ENCODE measurements at regions not wholly inside any gene's neighbourhood (a gene's known extent, or its start where the extent isn't known, plus 50 kb on each side); places are given as distances from the start of the nearest gene placed in this dataset.

DNA sequence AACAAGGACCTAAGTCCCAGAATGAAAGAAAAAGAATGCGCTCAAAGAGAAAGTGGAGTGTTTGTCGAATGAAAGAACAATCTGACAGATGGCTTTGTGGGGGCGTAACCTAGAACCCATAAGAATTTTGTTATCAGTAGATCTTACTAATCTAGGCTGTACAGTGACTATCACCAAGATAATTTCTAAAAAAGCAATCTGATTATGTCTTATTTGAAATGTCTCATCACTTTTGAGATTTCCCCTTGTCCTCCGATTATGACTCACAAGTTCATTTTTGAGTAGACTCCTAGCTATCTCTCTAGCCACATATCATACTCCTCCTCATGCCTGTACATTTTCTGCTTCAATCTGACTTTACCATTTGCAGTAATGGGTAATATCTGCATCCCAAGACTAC is 135.6 kb upstream of the SMARCA2 start:
- DNase-seq = no peak
- Mint-ChIP-seq H3K36me3 (ENCODE audit: low read depth) (no peaks in the 10 kb centered on the region), H3K27ac (no peak overlapping the region), H3K9me3 (no peaks in the 10 kb centered on the region), H3K4me3 (no peak overlapping the region), H3K27me3 (ENCODE audit: insufficient read depth) (no peaks in the 10 kb centered on the region), H3K4me1 (peaks cover 11% of the 10 kb centered on the region)
- no peak overlapping the region for H3K27ac ChIP-seq (ENCODE audit: low read depth, low read length)
- H3K4me3 ChIP-seq (ENCODE audit: low read length) = no peak overlapping the region
- WGBS, 2 experiments (ENCODE audit: insufficient coverage in 1 of 2, insufficient read length in 1 of 2) = 96 to 100% methylated on average over 1 to 4 of the region's 4 CpGs
- H3K9ac ChIP-seq (ENCODE audit: extremely low read depth, low read length, poor library complexity, severe bottlenecking) = no peak overlapping the region
- no peaks in the 10 kb centered on the region for H3K27me3 ChIP-seq (ENCODE audit: control insufficient read depth, insufficient read depth, low read length, poor library complexity, severe bottlenecking)
- peaks cover 3% of the 10 kb centered on the region for H3K9me3 ChIP-seq (ENCODE audit: control insufficient read depth, low read length)
- no peaks in the 10 kb centered on the region for H3K36me3 ChIP-seq (ENCODE audit: control insufficient read depth, insufficient read depth, low read length)
- peaks cover 5% of the 10 kb centered on the region for H3K4me1 ChIP-seq (ENCODE audit: control insufficient read depth, insufficient read depth, low read length)
- TF ChIP-seq, protein P1, sequence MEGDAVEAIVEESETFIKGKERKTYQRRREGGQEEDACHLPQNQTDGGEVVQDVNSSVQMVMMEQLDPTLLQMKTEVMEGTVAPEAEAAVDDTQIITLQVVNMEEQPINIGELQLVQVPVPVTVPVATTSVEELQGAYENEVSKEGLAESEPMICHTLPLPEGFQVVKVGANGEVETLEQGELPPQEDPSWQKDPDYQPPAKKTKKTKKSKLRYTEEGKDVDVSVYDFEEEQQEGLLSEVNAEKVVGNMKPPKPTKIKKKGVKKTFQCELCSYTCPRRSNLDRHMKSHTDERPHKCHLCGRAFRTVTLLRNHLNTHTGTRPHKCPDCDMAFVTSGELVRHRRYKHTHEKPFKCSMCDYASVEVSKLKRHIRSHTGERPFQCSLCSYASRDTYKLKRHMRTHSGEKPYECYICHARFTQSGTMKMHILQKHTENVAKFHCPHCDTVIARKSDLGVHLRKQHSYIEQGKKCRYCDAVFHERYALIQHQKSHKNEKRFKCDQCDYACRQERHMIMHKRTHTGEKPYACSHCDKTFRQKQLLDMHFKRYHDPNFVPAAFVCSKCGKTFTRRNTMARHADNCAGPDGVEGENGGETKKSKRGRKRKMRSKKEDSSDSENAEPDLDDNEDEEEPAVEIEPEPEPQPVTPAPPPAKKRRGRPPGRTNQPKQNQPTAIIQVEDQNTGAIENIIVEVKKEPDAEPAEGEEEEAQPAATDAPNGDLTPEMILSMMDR (conservative IDR thresholded peaks at IDR 0.05) = no peak

DNA sequence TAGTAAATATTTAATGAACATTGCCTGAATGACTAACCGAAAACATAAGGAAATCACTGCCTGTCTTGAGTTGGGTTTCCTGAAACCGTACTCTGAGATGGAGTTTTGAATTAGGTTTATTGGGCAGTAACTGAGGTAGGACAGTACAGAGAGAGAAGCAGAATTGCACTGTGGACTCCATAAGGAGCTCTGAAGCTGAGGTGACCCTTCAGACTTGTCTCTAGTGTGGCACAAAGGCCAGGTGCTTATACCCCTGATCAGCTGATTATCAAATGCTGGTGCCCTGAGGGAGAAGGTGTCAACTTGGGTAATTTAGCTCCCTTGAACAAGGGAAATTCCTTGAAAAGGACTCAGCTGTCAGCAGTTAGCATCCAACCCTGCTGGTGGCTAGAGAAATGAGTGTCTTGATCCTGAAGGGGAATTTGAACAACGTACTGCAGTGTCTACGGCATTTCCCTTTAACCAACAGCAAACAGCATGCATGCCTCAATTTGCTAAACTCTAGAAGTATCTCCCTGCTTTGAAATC is 135.0 kb upstream of the SMARCA2 start:
- 87 to 93% methylated on average over 4 of the region's 4 CpGs for WGBS, 2 experiments (ENCODE audit: insufficient coverage in 1 of 2, insufficient read length in 1 of 2)
- Mint-ChIP-seq H3K27ac (no peak overlapping the region), H3K4me3 (no peak overlapping the region), H3K36me3 (ENCODE audit: low read depth) (no peaks in the 10 kb centered on the region), H3K4me1 (peaks cover 11% of the 10 kb centered on the region), H3K27me3 (ENCODE audit: insufficient read depth) (no peaks in the 10 kb centered on the region), H3K9me3 (no peaks in the 10 kb centered on the region)
- Histone ChIP-seq H3K36me3 (ENCODE audit: control insufficient read depth, insufficient read depth, low read length) (no peaks in the 10 kb centered on the region), H3K4me1 (ENCODE audit: control insufficient read depth, insufficient read depth, low read length) (peaks cover 5% of the 10 kb centered on the region), H3K27ac (ENCODE audit: low read depth, low read length) (no peak overlapping the region), H3K9ac (ENCODE audit: extremely low read depth, low read length, poor library complexity, severe bottlenecking) (no peak overlapping the region), H3K27me3 (ENCODE audit: control insufficient read depth, insufficient read depth, low read length, poor library complexity, severe bottlenecking) (no peaks in the 10 kb centered on the region), H3K9me3 (ENCODE audit: control insufficient read depth, low read length) (peaks cover 7% of the 10 kb centered on the region), H3K4me3 (ENCODE audit: low read length) (no peak overlapping the region)
- DNase-seq = no peak
- TF ChIP-seq, protein P1 (conservative IDR thresholded peaks at IDR 0.05) = no peak

DNA sequence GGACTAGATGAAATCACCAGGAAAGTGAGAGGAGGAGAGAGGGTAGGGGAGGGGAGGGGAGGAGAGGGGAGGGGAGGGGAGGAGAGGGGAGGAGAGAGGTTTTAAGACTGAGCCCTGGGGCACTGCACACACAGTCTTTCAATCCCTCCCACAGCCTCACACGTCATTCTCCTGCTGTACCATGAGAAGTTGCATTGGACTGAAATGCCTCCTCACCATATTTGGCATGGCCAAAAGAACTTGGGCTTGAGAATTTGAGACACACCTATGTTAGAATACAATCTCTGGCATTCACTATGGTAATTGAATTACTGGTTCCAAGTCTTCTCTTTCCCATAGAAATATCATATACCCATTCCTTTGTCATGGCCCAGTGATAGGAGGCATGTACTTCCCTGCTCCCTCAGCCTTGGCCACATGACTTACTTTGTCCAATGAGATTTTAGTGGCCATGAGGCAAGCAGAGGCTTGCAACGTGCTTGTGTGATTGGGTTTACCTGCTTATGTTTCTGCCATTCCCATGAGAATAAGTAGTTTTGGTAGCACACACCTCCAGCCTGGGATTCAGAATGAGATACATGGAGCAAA is 133.3 kb upstream of the SMARCA2 start:
- H3K4me1 ChIP-seq (ENCODE audit: control insufficient read depth, insufficient read depth, low read length) = peaks cover 5% of the 10 kb centered on the region
- 86 to 100% methylated on average over 1 to 2 of the region's 2 CpGs for WGBS, 2 experiments (ENCODE audit: insufficient coverage in 1 of 2, insufficient read length in 1 of 2)
- H3K27me3 Mint-ChIP-seq (ENCODE audit: insufficient read depth) = no peaks in the 10 kb centered on the region
- H3K4me1 Mint-ChIP-seq = peaks cover 11% of the 10 kb centered on the region
- H3K9me3 ChIP-seq (ENCODE audit: control insufficient read depth, low read length) = peaks cover 7% of the 10 kb centered on the region
- TF ChIP-seq, protein P1 (conservative IDR thresholded peaks at IDR 0.05) = no peak
- H3K9me3 Mint-ChIP-seq = no peaks in the 10 kb centered on the region
- H3K27me3 ChIP-seq (ENCODE audit: control insufficient read depth, insufficient read depth, low read length, poor library complexity, severe bottlenecking) = no peaks in the 10 kb centered on the region
- no peak for DNase-seq
- no peaks in the 10 kb centered on the region for H3K36me3 ChIP-seq (ENCODE audit: control insufficient read depth, insufficient read depth, low read length)
- H3K9ac ChIP-seq (ENCODE audit: extremely low read depth, low read length, poor library complexity, severe bottlenecking) = no peak overlapping the region
- H3K27ac ChIP-seq (ENCODE audit: low read depth, low read length) = no peak overlapping the region
- H3K4me3 ChIP-seq (ENCODE audit: low read length) = no peak overlapping the region
- H3K36me3 Mint-ChIP-seq (ENCODE audit: low read depth) = no peaks in the 10 kb centered on the region
- no peak overlapping the region for H3K27ac Mint-ChIP-seq
- H3K4me3 Mint-ChIP-seq = no peak overlapping the region

Data from endodermal cell (in vitro differentiated cells).